ENCODE measurements at regions not wholly inside any gene's neighbourhood (a gene's known extent, or its start where the extent isn't known, plus 50 kb on each side); places are given as distances from the start of the nearest gene placed in this dataset.
"Not testable (repeated sequence)": the region's sequence is repeated elsewhere in the genome, so short reads cannot be mapped to it uniquely, and the experiment has no call there.

- no peak for TF ChIP-seq CTCF (IDR thresholded peaks at IDR 0.05; ENCODE audit: low read depth, low read length)
- no peak overlapping the region for H3K4me3 ChIP-seq (ENCODE audit: low read depth, low read length)
Measured at GRCh38 chr13:79185580-79185979, 220.5 kb downstream of the RBM26 start.

GRCh38 chr13:79183231-79183630 is 222.8 kb downstream of the RBM26 start:
- Histone ChIP-seq H3K4me3 (ENCODE audit: low read depth, low read length) (no peak overlapping the region), H3K27ac (ENCODE audit: low read depth, low read length) (no peak overlapping the region), H3K27me3 (ENCODE audit: control insufficient read depth, insufficient read depth, low read length) (no peaks in the 10 kb centered on the region), H3K9me3 (ENCODE audit: control insufficient read depth, insufficient read depth, low read length) (no peaks in the 10 kb centered on the region)
- CTCF ChIA-PET = no interaction called here
- no peak for TF ChIP-seq CTCF (IDR thresholded peaks at IDR 0.05; ENCODE audit: low read depth, low read length)
- no peak for DNase-seq (ENCODE audit: low read depth, low spot score)
- POLR2A ChIA-PET = no interaction called here

More at GRCh38 chr13:79185580-79185979, 220.5 kb downstream of the RBM26 start:
- DNase-seq (ENCODE audit: low read depth, low spot score) = no peak
- H3K27ac ChIP-seq (ENCODE audit: low read depth, low read length) = no peak overlapping the region
- ChIA-PET CTCF (no interaction called here), POLR2A (no interaction called here)
- H3K27me3 ChIP-seq (ENCODE audit: control insufficient read depth, insufficient read depth, low read length) = no peaks in the 10 kb centered on the region
- no peaks in the 10 kb centered on the region for H3K9me3 ChIP-seq (ENCODE audit: control insufficient read depth, insufficient read depth, low read length)

GRCh38 chr13:79173691-79174090 is 232.4 kb downstream of the RBM26 start:
- POLR2A ChIA-PET; H3K9me3 ChIP-seq (ENCODE audit: control insufficient read depth, insufficient read depth, low read length); CTCF ChIA-PET; DNase-seq (ENCODE audit: low read depth, low spot score); H3K27me3 ChIP-seq (ENCODE audit: control insufficient read depth, insufficient read depth, low read length); H3K4me3 ChIP-seq (ENCODE audit: low read depth, low read length); H3K27ac ChIP-seq (ENCODE audit: low read depth, low read length): not testable (repeated sequence)

- POLR2A ChIA-PET; DNase-seq (ENCODE audit: low read depth, low spot score); CTCF ChIA-PET; H3K27ac ChIP-seq (ENCODE audit: low read depth, low read length); H3K4me3 ChIP-seq (ENCODE audit: low read depth, low read length); H3K27me3 ChIP-seq (ENCODE audit: control insufficient read depth, insufficient read depth, low read length); H3K9me3 ChIP-seq (ENCODE audit: control insufficient read depth, insufficient read depth, low read length): not testable (repeated sequence)
Measured at GRCh38 chr13:79172924-79173323, 233.1 kb downstream of the RBM26 start.

- H3K4me3 ChIP-seq (ENCODE audit: low read depth, low read length) = no peak overlapping the region
- TF ChIP-seq CTCF (IDR thresholded peaks at IDR 0.05; ENCODE audit: low read depth, low read length) = no peak
- no peaks in the 10 kb centered on the region for H3K27me3 ChIP-seq (ENCODE audit: control insufficient read depth, insufficient read depth, low read length)
- CTCF ChIA-PET = no interaction called here
- H3K9me3 ChIP-seq (ENCODE audit: control insufficient read depth, insufficient read depth, low read length) = no peaks in the 10 kb centered on the region
- DNase-seq (ENCODE audit: low read depth, low spot score) = no peak
- H3K27ac ChIP-seq (ENCODE audit: low read depth, low read length) = no peak overlapping the region
- POLR2A ChIA-PET = no interaction called here
Measured at GRCh38 chr13:79171141-79172061, 234.7 kb downstream of the RBM26 start.

GRCh38 chr13:79160818-79161217 is 245.2 kb downstream of the RBM26 start:
- TF ChIP-seq CTCF (IDR thresholded peaks at IDR 0.05; ENCODE audit: low read depth, low read length) = no peak
- Histone ChIP-seq H3K27me3 (ENCODE audit: control insufficient read depth, insufficient read depth, low read length) (no peaks in the 10 kb centered on the region), H3K9me3 (ENCODE audit: control insufficient read depth, insufficient read depth, low read length) (no peaks in the 10 kb centered on the region), H3K27ac (ENCODE audit: low read depth, low read length) (no peak overlapping the region), H3K4me3 (ENCODE audit: low read depth, low read length) (no peak overlapping the region)
- POLR2A ChIA-PET = no interaction called here
- no peak for DNase-seq (ENCODE audit: low read depth, low spot score)
- CTCF ChIA-PET = no interaction called here

All from AG04450 (cell line).